Peyer's patch (tissue), 4 donors: ENCODE measurements at regions not wholly inside any gene's neighbourhood (a gene's known extent, or its start where the extent isn't known, plus 50 kb on each side); places are given as distances from the start of the nearest gene placed in this dataset.

Experiments used
- CTCF ChIP-seq, 6 experiments: fragments of 450-650 bp in 4 of 6; fragments of 200-600 bp in 2 of 6; sonication (generic) in 1 of 6; IDR thresholded peaks; one replicate each; pipeline ENCODE4 v1.5.1; 2017 to 2019; ENCODE audit warnings: antibody characterized with exemption in 6 of 6, mild to moderate bottlenecking in 3 of 6, moderate library complexity in 1 of 6
- POLR2A ChIP-seq, 2 donors: fragments of 450-650 bp; IDR thresholded peaks; one replicate each; pipeline ENCODE4 v1.5.1; 2017; ENCODE audit warnings: antibody characterized with exemption in 2 of 2, mild to moderate bottlenecking in 2 of 2, moderate library complexity in 2 of 2

GRCh38 chr5:52283221-52283620, 504.5 kb upstream of the ITGA1 start:
- TF ChIP-seq CTCF (IDR thresholded peaks at IDR 0.05), result no peak
- TF ChIP-seq POLR2A (IDR thresholded peaks at IDR 0.05), result no peak
